Chondrocyte (in vitro differentiated cells): ENCODE measurements at regions not wholly inside any gene's neighbourhood (a gene's known extent, or its start where the extent isn't known, plus 50 kb on each side); places are given as distances from the start of the nearest gene placed in this dataset.

ENCODE experiments used
- DNase-seq: peaks from one replicate; pipeline ENCODE4 v3.0.0; 2021; ENCODE audit warnings: mixed read lengths, low spot score
- H3K27ac Mint-ChIP-seq: one replicate; pipeline ENCODE4 v1.8.0; 2021; ENCODE audit warnings: mild to moderate bottlenecking, moderate library complexity, mixed read lengths; ENCODE audit not compliant: unreplicated experiment
- H3K27me3 Mint-ChIP-seq: 2 replicates; pipeline ENCODE4 v1.8.0; 2021; ENCODE audit warnings: low read depth, mixed read lengths
- H3K36me3 Mint-ChIP-seq: 2 replicates; pipeline ENCODE4 v1.8.0; 2021; ENCODE audit warnings: low read depth, mixed read lengths
- H3K4me1 Mint-ChIP-seq: 2 replicates; pipeline ENCODE4 v1.8.0; 2021; ENCODE audit warnings: low read depth, mild to moderate bottlenecking, mixed read lengths
- H3K4me3 Mint-ChIP-seq: one replicate; pipeline ENCODE4 v1.8.0; 2021; ENCODE audit warnings: mild to moderate bottlenecking, moderate library complexity, mixed read lengths; ENCODE audit not compliant: unreplicated experiment
- H3K9me3 Mint-ChIP-seq: 2 replicates; pipeline ENCODE4 v1.8.0; 2021; ENCODE audit warnings: low read depth, mixed read lengths
- CTCF ChIP-seq: fragments of 200-600 bp; sonication (generic); IDR thresholded peaks from 2 replicates; pipeline ENCODE4 v1.5.0; 2021; ENCODE audit warnings: antibody characterized with exemption, mild to moderate bottlenecking, moderate library complexity

- Mint-ChIP-seq H3K4me1 (no peaks in the 10 kb centered on the region), H3K27me3 (peaks cover 14% of the 10 kb centered on the region), H3K36me3 (no peaks in the 10 kb centered on the region), H3K4me3 (no peak overlapping the region), H3K27ac (no peak overlapping the region), H3K9me3 (no peaks in the 10 kb centered on the region)
- no peak for DNase-seq
- TF ChIP-seq CTCF = no peak
Observed at GRCh38 chrX:114134465-114134864, 449.4 kb upstream of the HTR2C start.

- H3K9me3 Mint-ChIP-seq = no peaks in the 10 kb centered on the region
- no peak overlapping the region for H3K4me3 Mint-ChIP-seq
- H3K27me3 Mint-ChIP-seq = peaks cover 15% of the 10 kb centered on the region
- H3K4me1 Mint-ChIP-seq = no peaks in the 10 kb centered on the region
- no peaks in the 10 kb centered on the region for H3K36me3 Mint-ChIP-seq
- no peak overlapping the region for H3K27ac Mint-ChIP-seq
- no peak for TF ChIP-seq CTCF
- DNase-seq = no peak
Observed at GRCh38 chrX:114127411-114128025, 456.4 kb upstream of the HTR2C start.

- Mint-ChIP-seq H3K4me1 (no peaks in the 10 kb centered on the region), H3K27ac (no peak overlapping the region), H3K27me3 (peaks cover 13% of the 10 kb centered on the region), H3K9me3 (peaks cover 2% of the 10 kb centered on the region), H3K36me3 (no peaks in the 10 kb centered on the region), H3K4me3 (no peak overlapping the region)
- no peak for TF ChIP-seq CTCF
- DNase-seq = no peak
Observed at GRCh38 chrX:114127005-114127404, 456.9 kb upstream of the HTR2C start.

GRCh38 chrX:114101081-114101480 lies 482.8 kb upstream of the HTR2C start:
- Mint-ChIP-seq H3K27me3 (peaks cover 3% of the 10 kb centered on the region), H3K4me1 (no peaks in the 10 kb centered on the region), H3K27ac (no peak overlapping the region), H3K9me3 (no peaks in the 10 kb centered on the region), H3K4me3 (no peak overlapping the region), H3K36me3 (no peaks in the 10 kb centered on the region)
- no peak for DNase-seq
- TF ChIP-seq CTCF = no peak

GRCh38 chrX:114097866-114098265 lies 486.0 kb upstream of the HTR2C start:
- no peak overlapping the region for H3K27ac Mint-ChIP-seq
- no peaks in the 10 kb centered on the region for H3K36me3 Mint-ChIP-seq
- H3K4me3 Mint-ChIP-seq = no peak overlapping the region
- no peak for DNase-seq
- no peaks in the 10 kb centered on the region for H3K4me1 Mint-ChIP-seq
- H3K9me3 Mint-ChIP-seq = no peaks in the 10 kb centered on the region
- TF ChIP-seq CTCF = no peak
- H3K27me3 Mint-ChIP-seq = peaks cover 2% of the 10 kb centered on the region
